CMK (cell line): ENCODE measurements at regions not wholly inside any gene's neighbourhood (a gene's known extent, or its start where the extent isn't known, plus 50 kb on each side); places are given as distances from the start of the nearest gene placed in this dataset.

Experiments
- DNase-seq: peaks from one replicate; pipeline ENCODE4 v3.0.0-alpha.2; 2010; ENCODE audit warnings: low read depth

DNA sequence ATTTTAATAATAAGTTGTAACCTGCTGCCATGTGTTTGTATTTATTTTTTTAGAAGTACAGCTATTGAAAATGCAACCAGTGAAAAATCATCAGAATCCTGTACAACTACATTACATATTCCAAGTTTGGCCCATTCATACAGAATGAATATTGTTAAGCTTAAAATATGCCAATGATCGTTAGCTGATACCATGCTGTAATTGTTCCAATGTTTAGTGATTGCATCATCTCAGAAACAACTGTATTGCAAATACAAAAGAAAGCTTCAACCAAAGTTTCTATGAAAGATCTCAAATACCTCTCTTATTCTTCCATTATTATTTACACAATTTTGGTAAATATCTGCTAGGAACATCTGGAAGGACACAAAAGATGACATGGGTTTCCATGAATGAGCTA lies 51.6 kb upstream of the ALCAM start:
- DNase-seq = no peak

GRCh38 chr3:105315815-105316214 lies 50.9 kb upstream of the ALCAM start:
- DNase-seq = no peak

DNA sequence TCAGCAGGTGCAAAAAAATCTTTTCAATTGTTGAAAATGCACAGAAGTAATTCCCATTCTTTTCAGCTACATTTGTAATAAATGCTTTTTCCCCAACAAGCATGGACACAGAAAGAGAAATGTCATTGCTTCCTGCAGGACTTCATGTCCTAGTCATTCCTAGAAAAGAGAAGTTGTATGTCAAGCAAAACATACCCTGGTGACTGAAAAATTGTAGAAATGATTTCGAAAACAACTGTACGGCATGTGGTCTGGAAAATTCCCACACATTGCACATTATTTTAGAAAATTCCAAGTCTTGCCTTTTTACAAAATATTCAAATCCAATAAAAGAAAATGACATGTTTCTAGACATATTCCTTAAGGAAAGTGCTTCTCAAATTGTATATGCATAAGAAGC lies 50.4 kb upstream of the ALCAM start:
- DNase-seq = no peak
